Skin epidermis (tissue), 12 donors: ENCODE measurements at regions not wholly inside any gene's neighbourhood (a gene's known extent, or its start where the extent isn't known, plus 50 kb on each side); places are given as distances from the start of the nearest gene placed in this dataset.

Experiments used
- H3K27ac ChIP-seq, 21 experiments: fragments of 200-600 bp; sonication (generic) in 11 of 21; one replicate each; pipeline ENCODE4 v1.5.0; 2020; ENCODE audit warnings: mild to moderate bottlenecking in 3 of 21, inconsistent platforms in 2 of 21, moderate library complexity in 2 of 21
- H3K4me3 ChIP-seq, 7 experiments: fragments of 200-600 bp; sonication (generic) in 2 of 7; one replicate each; pipeline ENCODE4 v1.5.0; 2020; ENCODE audit warnings: inconsistent platforms in 2 of 7, mild to moderate bottlenecking in 2 of 7, moderate library complexity in 1 of 7

DNA sequence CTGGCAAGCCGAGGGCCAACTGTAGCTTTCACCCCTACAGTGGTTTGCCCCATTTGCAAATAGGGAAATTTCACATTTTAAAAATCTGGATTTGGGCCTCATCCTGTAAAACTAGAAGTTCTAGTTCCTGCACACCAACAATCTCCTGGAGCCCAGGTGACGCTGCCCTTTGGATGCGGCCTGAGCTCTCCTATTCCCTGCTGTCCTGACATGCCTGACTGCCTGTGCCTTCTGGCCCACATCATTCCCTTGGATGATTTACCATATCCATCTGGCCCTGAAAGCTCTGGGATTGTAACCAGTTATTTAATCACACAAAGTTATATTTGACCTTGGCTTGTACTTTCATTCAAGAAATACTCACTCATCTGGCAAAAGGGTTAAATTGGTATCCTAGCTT lies 272.3 kb downstream of the ARRDC4 start:
- Histone ChIP-seq H3K27ac (no peak overlapping the region), H3K4me3 (no peak overlapping the region)

DNA sequence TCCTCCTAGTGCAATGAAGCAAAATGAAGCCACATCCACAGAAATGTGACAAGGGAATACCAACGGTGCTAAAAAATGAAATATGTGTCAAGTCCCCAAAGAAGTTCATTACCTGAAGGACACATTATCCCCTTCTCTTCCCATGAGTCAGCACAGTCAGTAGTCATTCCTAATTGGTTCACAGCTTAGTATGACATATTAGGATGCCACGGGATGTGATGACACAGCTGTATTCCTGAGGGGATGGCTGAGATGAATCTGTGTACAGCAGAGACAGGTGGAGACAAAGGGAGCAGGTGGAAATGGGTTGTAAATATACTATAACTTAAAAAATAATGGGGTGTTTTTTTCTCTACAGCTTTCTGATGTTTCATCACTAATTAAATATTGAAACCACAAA lies 273.4 kb downstream of the ARRDC4 start:
- no peak overlapping the region for H3K27ac ChIP-seq
- no peak overlapping the region for H3K4me3 ChIP-seq

DNA sequence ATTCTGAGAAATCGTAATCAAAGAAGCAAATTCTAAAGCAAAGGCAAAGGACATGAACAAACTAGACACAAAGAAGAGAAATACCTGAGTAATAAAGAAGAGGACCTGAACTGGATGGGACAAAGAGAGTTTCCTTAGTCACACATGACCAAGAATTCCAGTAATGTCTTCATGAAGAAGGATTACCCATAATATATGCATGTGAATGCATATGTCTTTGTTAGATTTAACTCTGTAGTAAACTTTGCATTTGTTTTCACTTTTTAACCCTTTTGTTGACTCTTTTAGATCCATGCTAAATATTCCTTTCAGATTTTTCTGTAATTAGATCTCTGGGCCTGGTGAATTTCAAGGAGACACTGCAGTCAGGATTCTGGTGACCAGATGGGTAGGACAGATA lies 279.8 kb downstream of the ARRDC4 start:
- H3K4me3 ChIP-seq: no peak overlapping the region
- H3K27ac ChIP-seq: no peak overlapping the region

DNA sequence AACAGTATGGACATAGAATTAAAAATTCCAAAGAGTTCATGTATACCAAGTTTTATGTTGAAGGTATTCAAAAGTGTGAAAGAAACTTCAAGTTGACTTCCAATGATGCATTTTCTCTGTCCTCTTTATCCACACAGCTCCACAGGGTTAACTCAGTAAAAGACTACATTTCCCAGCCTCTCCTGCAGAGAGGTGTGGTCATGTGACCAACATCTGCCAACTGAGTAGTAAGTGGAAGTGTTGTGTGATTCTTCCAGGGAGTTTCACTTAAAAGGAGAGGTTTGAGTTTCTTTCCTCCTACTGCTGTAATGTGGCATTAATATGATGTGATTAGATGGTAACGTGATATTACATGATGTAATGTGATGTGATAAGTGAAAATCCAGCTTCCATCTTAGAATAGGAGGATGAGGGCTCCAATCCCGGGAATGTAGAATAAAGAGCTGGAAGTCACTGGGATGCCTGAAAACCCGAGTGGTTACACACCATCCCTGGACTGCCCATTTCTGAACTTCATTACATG lies 280.6 kb downstream of the ARRDC4 start:
- H3K27ac ChIP-seq: no peak overlapping the region

DNA sequence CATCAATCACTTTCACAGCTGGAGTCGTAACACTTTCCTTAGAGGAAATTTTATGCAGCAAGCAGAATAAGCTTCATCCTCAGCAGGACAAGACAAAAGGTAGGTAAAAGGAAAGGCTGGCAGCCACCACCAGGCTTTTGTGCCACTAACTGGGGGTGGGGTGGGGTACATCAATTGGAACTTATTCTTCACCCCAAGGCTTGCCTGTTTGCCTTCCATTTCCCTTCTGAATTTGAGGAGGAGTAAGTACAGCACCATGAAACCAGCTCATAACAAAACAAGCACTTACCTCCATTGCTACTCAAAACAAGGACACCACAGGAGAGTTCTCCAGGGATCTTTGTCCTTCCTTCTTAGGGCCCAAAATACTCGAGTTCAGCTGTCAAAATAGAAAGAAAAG lies 296.8 kb downstream of the ARRDC4 start:
- Histone ChIP-seq H3K27ac (no peak overlapping the region), H3K4me3 (no peak overlapping the region)

More for the DNA sequence above, 280.6 kb downstream of the ARRDC4 start:
- no peak overlapping the region for H3K4me3 ChIP-seq

DNA sequence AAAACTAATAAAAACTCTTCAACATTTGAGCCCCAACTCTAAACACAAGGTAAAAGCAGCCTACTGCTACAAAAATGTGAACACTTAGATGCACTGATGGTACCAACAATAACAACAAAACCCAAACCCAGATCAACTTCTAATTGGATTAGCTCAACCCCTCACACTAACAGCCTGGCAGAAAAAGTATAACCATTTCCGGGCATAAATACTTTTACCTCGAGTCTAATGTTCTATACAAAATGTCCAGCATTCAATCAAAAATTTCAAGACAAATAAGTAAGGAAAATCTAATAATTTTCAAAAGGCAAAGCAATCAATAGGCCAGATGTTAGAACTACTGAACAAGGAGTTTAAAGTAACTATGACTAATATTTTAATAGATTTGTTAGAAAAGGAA lies 303.3 kb downstream of the ARRDC4 start:
- no peak overlapping the region for H3K4me3 ChIP-seq

DNA sequence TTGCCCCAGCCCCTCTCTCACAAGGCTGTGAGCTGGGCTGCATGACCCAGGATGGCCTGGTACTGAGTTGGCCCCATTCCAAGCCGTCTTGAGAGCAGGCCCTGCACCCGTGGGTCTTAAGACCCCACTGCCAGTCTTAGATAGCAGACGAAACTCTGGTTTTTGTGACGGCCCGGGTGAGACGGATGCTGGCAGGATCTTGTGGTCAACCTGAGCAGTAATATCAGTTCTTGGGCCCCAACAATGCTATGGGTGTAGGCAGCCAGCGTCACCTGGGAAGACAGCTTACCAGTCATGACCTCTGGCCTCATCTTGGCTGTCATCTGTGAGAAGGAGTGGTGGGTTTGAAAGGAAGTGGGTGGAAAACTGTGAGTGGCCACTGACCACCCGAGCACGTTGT lies 305.8 kb downstream of the ARRDC4 start:
- no peak overlapping the region for H3K27ac ChIP-seq
- H3K4me3 ChIP-seq: no peak overlapping the region

More for the DNA sequence above, 303.3 kb downstream of the ARRDC4 start:
- H3K27ac ChIP-seq: no peak overlapping the region

DNA sequence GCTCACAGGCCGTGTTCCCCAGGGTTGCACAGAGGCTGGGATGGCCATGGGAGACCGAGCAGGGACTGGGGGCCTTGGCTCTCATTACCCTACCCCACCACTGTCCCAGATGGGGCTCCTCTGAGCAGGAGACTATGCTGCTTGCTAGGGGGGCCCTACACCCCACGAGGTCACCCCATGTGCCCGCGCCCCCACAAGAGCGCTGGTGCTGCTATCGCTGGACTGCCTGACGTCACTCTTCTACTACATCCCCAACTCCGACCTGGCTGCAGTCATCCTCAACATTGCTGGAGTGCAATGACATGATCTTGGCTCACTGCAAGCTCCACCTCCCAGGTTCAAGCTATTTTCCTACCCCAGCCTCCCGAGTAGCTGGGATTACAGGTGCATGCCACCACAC lies 307.7 kb downstream of the ARRDC4 start:
- no peak overlapping the region for H3K4me3 ChIP-seq
- H3K27ac ChIP-seq: no peak overlapping the region

DNA sequence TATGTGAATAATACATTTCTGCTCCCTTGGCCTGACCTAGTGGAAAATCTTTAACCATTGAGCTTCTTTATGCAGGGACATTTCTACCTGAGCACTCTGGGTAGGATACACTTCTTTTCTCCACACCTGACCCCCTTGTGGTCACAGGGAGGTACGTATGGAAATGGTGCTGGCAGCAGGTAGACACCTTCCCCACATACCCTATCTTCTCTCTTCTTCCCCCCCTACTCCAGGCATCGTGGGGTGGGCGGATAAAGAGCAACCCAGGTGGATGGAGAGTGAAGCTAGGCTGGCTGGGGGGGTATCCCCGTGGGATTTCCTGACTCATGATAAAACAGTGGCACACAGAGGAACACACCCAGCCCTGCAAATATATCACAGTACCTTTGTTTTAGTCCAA lies 312.1 kb downstream of the ARRDC4 start:
- no peak overlapping the region for H3K27ac ChIP-seq
- H3K4me3 ChIP-seq: no peak overlapping the region

DNA sequence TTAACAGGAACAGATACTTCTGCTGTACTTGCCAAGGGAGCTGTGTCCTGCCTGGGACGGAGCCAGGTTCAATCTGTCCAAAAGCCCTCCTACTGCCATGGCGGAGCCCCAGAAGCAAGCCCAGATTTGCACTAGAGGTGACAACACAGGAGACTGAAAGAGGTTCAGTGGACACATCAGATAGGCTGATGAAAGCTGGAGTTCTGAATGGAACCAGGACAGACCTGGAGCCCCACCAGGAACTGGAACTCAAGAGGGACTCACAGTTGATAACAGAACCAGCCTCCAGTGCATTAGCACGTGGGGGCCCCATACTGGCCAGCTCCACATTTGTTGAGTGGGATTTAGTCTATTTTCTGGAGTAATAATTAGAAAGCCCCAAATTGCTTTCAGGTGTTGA lies 315.5 kb downstream of the ARRDC4 start:
- no peak overlapping the region for H3K4me3 ChIP-seq

DNA sequence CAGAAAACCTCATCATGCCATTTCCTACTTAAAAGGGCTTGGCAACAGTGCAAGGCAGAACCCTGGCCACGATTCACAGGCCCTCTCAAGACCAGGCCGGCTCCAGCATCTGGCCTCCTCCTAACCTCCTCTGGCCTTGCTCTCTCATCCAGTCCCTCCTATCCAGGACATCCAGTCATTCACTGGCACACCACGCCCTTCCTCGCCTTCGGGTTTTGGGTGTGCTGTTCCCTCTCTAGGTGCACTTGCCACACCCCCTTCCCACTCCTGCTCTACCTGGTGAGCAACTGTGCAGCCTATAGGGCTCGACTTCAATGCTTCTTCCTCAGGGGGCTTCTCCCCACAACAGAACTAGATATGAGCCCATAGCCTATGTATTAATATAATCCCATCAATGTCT lies 317.1 kb downstream of the ARRDC4 start:
- Histone ChIP-seq H3K4me3 (no peak overlapping the region), H3K27ac (no peak overlapping the region)

More for the DNA sequence above, 315.5 kb downstream of the ARRDC4 start:
- no peak overlapping the region for H3K27ac ChIP-seq

DNA sequence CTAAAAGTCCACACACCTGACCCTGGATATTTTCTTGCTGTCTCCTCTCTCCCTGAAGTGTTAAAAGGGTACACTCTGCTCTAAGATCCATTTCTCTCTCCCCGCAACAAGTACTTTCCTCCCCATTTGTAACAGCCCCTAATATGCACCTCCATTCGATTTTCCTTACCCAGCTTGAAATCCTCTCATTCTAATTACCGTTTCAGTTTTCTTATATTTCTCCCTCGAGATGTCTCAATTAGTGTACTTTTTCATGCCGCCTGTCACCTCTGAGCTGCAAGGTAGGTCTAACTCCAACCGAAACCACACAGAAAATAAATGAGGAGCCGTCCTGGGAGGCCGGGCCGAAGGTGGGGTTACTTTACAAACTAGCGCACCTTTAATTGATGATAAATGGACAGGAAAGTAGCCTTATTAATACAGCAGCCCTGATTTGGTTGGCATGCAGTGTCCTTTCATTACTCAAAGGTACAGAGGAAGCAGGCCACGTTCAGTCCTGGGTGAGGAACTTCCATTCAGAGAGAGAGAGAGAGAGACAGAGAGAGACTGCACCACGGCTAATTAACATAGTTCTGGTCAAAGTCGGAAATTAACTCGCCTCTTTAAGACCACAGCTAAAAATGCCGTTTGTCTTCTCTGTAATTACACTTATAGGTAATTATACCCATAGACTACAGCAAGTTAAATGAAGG lies 319.9 kb downstream of the ARRDC4 start:
- Histone ChIP-seq H3K4me3 (no peak overlapping the region), H3K27ac (no peak overlapping the region)

DNA sequence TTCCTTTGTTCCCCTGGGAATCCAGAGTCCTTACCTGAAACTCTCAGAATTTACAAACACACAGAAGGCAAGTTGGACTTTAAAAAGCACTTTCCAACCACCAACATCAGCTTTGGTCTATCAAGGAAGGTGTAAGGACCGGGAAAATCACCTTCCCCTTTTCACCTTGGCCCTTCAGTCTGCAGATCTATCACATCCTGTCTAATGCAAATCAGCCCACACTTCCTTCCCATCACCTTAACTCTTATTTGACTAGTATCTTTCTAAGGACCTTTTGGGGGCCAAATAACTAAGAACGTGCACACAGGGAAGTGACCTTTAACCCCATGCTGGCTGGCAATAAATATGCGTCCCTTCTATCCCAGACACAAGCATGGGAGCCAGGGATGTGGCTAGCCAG lies 320.6 kb downstream of the ARRDC4 start:
- H3K27ac ChIP-seq: no peak overlapping the region
- H3K4me3 ChIP-seq: no peak overlapping the region

DNA sequence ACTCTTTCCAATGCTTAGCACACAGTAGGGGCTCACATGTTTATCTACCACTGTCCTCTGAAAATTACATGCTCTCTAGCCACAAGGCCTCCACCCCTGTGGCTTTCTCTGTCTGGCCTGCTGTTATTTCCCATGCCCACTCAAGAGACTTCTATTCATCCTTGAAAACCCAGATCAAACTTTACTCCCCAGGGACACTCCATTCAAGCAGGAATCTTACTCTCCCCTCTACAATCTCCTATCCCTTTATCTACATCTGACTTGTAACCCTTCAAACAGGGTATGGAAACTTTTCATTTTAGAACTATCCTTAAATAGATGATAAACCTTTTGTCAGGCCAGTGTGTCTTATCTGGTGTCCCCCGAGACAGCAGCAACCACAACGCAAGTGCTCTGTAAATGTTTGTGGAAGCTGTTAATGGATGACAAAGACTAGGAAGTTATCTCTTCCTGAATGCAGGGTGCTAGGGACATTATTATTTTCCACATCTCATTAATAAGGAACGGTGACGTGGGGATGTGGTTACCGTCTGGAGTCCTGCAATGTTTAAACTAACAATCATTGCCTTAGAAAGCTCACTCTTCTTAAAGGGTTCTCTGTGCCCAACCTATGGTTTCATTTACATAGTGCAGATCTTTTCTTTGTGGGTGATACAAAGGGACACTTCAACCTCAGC lies 322.3 kb downstream of the ARRDC4 start:
- no peak overlapping the region for H3K4me3 ChIP-seq
- no peak overlapping the region for H3K27ac ChIP-seq

DNA sequence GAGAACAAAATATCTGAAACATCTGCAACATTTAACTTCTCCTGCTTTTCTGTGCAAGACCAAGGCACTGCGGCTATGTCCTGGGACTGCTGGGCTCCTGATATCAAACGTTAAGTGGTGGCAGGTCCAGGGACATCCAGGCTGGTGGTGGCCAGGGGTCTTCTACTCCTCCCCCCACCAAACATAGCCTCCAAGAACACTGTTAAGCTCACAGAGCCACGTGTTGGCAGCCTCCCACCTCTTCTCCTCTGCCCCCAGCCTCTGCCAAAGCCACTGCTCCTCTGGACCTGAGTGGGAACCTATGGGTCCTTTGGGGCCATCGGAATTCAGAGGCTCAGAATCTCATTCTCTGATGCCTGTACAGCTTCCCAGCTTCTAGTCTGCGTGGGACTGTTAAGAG lies 325.7 kb downstream of the ARRDC4 start:
- no peak overlapping the region for H3K27ac ChIP-seq

DNA sequence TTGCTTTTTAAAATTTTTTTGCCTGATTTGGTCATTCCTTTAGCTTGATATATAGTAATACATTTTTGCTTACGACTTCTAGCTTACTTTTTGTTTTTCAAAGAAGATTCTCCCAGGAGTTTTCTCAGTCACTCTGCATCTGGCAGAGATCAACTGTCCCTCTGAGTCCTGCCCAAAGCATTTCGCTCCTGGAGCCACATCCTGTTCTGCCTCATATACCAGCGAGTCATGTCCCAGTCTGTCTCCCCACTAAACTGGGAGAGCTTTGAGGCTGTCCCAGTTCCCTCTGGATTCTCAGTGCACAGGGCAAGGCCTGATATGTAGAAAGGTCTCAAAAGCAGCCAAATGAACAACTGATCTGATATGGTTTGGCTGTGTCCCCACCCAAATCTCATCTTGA lies 326.3 kb downstream of the ARRDC4 start:
- no peak overlapping the region for H3K27ac ChIP-seq
- H3K4me3 ChIP-seq: no peak overlapping the region

More for the DNA sequence above, 325.7 kb downstream of the ARRDC4 start:
- no peak overlapping the region for H3K4me3 ChIP-seq

DNA sequence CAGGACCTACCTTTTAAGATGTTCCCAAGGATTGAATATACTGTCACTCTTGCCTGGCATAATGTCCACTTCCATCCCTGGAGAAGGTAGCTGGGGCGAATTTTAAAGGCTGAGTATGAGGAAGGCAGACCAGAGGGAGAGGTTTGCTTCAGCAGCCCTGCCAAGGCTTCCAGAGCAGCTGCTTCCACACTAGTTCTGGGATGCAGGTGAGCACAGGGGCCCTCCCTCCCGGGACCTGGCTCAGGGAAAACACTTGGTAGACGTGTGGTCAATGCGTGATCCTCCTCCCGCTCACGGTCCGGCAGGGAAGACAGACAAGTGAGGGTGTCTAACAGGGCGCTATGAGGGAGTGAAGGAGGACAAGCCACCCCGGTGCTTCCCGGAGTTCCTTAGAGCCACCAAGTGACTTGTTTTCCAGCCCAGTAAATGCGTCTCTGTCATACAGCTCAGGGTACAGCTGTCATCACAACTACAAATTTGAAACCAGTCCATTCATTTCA lies 327.6 kb downstream of the ARRDC4 start:
- no peak overlapping the region for H3K4me3 ChIP-seq

DNA sequence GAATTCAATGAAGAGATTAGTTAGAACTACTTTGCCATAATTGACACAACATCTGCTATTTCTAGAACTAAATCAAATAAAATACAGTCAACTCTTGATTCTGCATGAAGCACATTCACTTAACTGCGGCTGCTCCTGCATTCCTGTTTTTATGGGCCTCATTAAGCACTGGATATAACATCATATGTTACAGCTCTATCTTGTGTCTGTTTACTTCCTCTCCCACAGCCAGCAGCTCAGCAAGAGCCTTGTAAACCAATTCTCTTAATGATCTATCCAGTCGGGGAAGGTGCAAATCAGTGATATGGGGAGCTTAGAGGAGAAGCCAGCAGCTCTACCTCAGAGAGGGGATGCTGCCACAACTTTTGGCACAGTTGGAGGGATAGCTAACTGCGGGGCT lies 329.2 kb downstream of the ARRDC4 start:
- Histone ChIP-seq H3K27ac (no peak overlapping the region), H3K4me3 (no peak overlapping the region)

More for the DNA sequence above, 327.6 kb downstream of the ARRDC4 start:
- no peak overlapping the region for H3K27ac ChIP-seq

DNA sequence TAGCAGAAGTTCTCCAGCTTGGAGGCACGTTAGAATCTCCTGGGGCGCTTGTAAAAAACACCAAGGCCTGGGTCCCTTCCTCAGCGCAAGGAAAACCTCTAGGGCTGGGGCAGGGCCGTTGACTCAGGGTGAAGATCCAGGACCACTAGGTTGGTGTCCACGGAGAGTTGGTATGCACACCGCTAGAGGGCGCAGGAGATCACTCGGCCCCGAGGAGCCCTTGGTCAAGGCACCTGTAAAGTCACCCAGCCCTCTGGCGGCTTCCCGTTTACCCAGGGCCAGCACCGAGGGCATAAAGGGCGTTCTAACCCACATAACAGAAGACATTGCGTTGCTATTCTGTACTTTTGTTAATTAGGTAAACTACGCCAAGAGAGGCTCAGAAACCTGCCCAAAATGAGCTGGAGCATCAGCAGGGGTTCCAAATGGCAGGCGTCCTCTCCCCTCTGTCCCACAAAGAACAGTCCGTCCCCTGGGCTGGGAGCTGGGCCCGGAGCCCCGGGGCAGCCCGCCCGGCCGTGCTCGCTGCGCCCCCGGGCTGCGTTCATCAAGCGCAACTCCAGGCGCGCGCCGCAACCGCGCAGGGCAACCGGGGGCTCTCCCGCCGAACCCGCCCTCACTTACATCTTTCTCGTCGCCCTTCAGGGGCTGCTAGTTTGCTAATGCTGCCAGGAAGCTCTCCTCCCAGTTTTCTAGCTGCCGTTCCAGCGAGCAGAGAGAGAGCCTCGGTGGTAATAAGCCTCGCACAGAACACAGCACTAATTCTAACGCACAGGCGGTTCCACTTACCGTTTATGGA lies 332.1 kb downstream of the ARRDC4 start:
- Histone ChIP-seq H3K27ac (no peak overlapping the region), H3K4me3 (no peak overlapping the region)

DNA sequence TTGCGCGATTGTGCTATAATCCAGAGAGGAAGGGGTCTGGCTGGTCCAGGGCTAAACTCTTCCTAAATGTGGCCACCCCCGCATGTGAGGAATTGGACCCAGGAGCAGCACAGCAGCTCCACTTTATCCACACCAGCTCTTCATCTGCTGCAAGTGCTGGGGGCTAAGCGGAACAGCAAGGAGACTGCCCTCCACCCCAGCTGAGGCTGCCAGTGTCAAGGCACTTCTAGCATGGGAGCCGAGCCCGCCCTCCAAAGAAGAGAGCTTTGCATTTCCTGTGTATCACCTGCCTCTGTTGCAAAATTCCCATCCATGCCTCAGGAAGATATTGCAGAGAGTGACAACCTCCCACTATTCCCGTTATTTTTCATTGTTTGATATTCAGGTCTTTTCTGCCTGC lies 333.6 kb downstream of the ARRDC4 start:
- Histone ChIP-seq H3K27ac (no peak overlapping the region), H3K4me3 (no peak overlapping the region)
